Neural progenitor cell (in vitro differentiated cells): ENCODE measurements at regions not wholly inside any gene's neighbourhood (a gene's known extent, or its start where the extent isn't known, plus 50 kb on each side); places are given as distances from the start of the nearest gene placed in this dataset.

Experiments used
- DNase-seq: peaks from one replicate; pipeline ENCODE4 v3.0.0-alpha.2; 2016; ENCODE audit warnings: low spot score
- H2AFZ ChIP-seq: fragments of 200-600 bp; sonication (generic); replicated peaks from 2 replicates; pipeline ENCODE4 v1.6.1; 2016; ENCODE audit warnings: antibody characterized with exemption
- H3F3A ChIP-seq: fragments of 200-600 bp; sonication (generic); 2 replicates; pipeline ENCODE4 v1.6.1; 2016; ENCODE audit warnings: antibody characterized with exemption, low read depth
- H3K27ac ChIP-seq: fragments of 200-600 bp; sonication (generic); 2 replicates; pipeline ENCODE4 v1.5.1; 2016; ENCODE audit warnings: mild to moderate bottlenecking
- H3K27me3 ChIP-seq: fragments of 200-600 bp; sonication (generic); 2 replicates; pipeline ENCODE4 v1.6.1; 2016; ENCODE audit warnings: mild to moderate bottlenecking, moderate library complexity
- H3K36me3 ChIP-seq: fragments of 200-600 bp; sonication (generic); 2 replicates; pipeline ENCODE4 v1.5.1; 2016
- H3K4me1 ChIP-seq: fragments of 200-600 bp; sonication (generic); 2 replicates; pipeline ENCODE4 v1.6.1; 2016; ENCODE audit warnings: mixed run types
- H3K4me2 ChIP-seq: fragments of 200-600 bp; sonication (generic); 2 replicates; pipeline ENCODE4 v1.6.1; 2016
- H3K4me3 ChIP-seq: fragments of 200-600 bp; sonication (generic); 2 replicates; pipeline ENCODE4 v1.5.1; 2016
- H3K79me2 ChIP-seq: fragments of 200-600 bp; sonication (generic); 2 replicates; pipeline ENCODE4 v1.6.1; 2016; ENCODE audit warnings: low read depth
- H3K9ac ChIP-seq: fragments of 200-600 bp; sonication (generic); 2 replicates; pipeline ENCODE4 v1.6.1; 2016
- H3K9me3 ChIP-seq: fragments of 200-600 bp; sonication (generic); 2 replicates; pipeline ENCODE4 v1.5.1; 2016; ENCODE audit warnings: low read depth
- H4K20me1 ChIP-seq: fragments of 200-600 bp; sonication (generic); 2 replicates; pipeline ENCODE4 v1.6.1; 2016; ENCODE audit warnings: low read depth
- H3K27ac Mint-ChIP-seq: 3 replicates; pipeline ENCODE4 v1.8.0; 2021; ENCODE audit warnings: mixed read lengths
- H3K27me3 Mint-ChIP-seq: 2 replicates; pipeline ENCODE4 v1.8.0; 2022; ENCODE audit warnings: low read depth, mild to moderate bottlenecking, inconsistent platforms, moderate library complexity, mixed read lengths; ENCODE audit not compliant: insufficient read depth
- H3K36me3 Mint-ChIP-seq: 3 replicates; pipeline ENCODE4 v1.8.0; 2021; ENCODE audit warnings: mixed read lengths
- H3K4me1 Mint-ChIP-seq: 3 replicates; pipeline ENCODE4 v1.8.0; 2021; ENCODE audit warnings: mixed read lengths
- H3K4me3 Mint-ChIP-seq: 3 replicates; pipeline ENCODE4 v1.8.0; 2021; ENCODE audit warnings: mild to moderate bottlenecking, moderate library complexity, mixed read lengths
- H3K9me3 Mint-ChIP-seq: 3 replicates; pipeline ENCODE4 v1.8.0; 2020; ENCODE audit warnings: mixed read lengths
- CTCF ChIP-seq: fragments of 200-600 bp; sonication (generic); IDR thresholded peaks from 2 replicates; pipeline ENCODE4 v1.5.1; 2017; ENCODE audit warnings: antibody characterized with exemption, mild to moderate bottlenecking
- EZH2 ChIP-seq: fragments of 200-600 bp; sonication (generic); IDR thresholded peaks from 2 replicates; pipeline ENCODE4 v1.6.1; 2017; ENCODE audit warnings: antibody characterized with exemption, mild to moderate bottlenecking, moderate library complexity
- EZH2phosphoT487 ChIP-seq: fragments of 200-600 bp; sonication (generic); IDR thresholded peaks from 2 replicates; pipeline ENCODE4 v1.6.1; 2017; ENCODE audit warnings: antibody characterized with exemption

GRCh38 chrX:83019258-83019657, 488.8 kb upstream of the POU3F4 start:
- no peak for DNase-seq
- Histone ChIP-seq H3K36me3 (no peaks in the 10 kb centered on the region), H3K9me3 (peaks cover under 1% of the 10 kb centered on the region), H3F3A (no peaks in the 10 kb centered on the region), H3K79me2 (no peaks in the 10 kb centered on the region), H3K4me2 (no peak overlapping the region), H3K4me3 (no peak overlapping the region), H3K4me1 (no peaks in the 10 kb centered on the region), H3K27ac (no peak overlapping the region), H4K20me1 (no peaks in the 10 kb centered on the region), H2AFZ (no peak overlapping the region), H3K9ac (no peak overlapping the region), H3K27me3 (no peaks in the 10 kb centered on the region)
- Mint-ChIP-seq H3K27ac (no peak overlapping the region), H3K27me3 (no peaks in the 10 kb centered on the region), H3K36me3 (no peaks in the 10 kb centered on the region), H3K4me3 (no peak overlapping the region), H3K9me3 (no peaks in the 10 kb centered on the region), H3K4me1 (no peaks in the 10 kb centered on the region)
- TF ChIP-seq EZH2, result no peak
- TF ChIP-seq CTCF, result no peak

GRCh38 chrX:83022020-83022419, 486.1 kb upstream of the POU3F4 start:
- no peaks in the 10 kb centered on the region for H3K4me1 ChIP-seq
- Mint-ChIP-seq H3K4me1 (no peaks in the 10 kb centered on the region), H3K36me3 (no peaks in the 10 kb centered on the region), H3K27ac (no peak overlapping the region), H3K4me3 (no peak overlapping the region), H3K9me3 (peaks cover 7% of the 10 kb centered on the region), H3K27me3 (no peaks in the 10 kb centered on the region)
- H3K9ac ChIP-seq, result no peak overlapping the region
- no peak overlapping the region for H3K4me3 ChIP-seq
- no peak overlapping the region for H2AFZ ChIP-seq
- H3F3A ChIP-seq, result no peaks in the 10 kb centered on the region
- no peaks in the 10 kb centered on the region for H4K20me1 ChIP-seq
- no peak overlapping the region for H3K27ac ChIP-seq
- H3K4me2 ChIP-seq, result no peak overlapping the region
- no peak for DNase-seq
- TF ChIP-seq EZH2phosphoT487 (no peak), CTCF (no peak), EZH2 (no peak)
- H3K27me3 ChIP-seq, result no peaks in the 10 kb centered on the region
- peaks cover 24% of the 10 kb centered on the region for H3K9me3 ChIP-seq
- no peaks in the 10 kb centered on the region for H3K79me2 ChIP-seq
- no peaks in the 10 kb centered on the region for H3K36me3 ChIP-seq
